ENCODE measurements at regions not wholly inside any gene's neighbourhood (a gene's known extent, or its start where the extent isn't known, plus 50 kb on each side); places are given as distances from the start of the nearest gene placed in this dataset.

DNA sequence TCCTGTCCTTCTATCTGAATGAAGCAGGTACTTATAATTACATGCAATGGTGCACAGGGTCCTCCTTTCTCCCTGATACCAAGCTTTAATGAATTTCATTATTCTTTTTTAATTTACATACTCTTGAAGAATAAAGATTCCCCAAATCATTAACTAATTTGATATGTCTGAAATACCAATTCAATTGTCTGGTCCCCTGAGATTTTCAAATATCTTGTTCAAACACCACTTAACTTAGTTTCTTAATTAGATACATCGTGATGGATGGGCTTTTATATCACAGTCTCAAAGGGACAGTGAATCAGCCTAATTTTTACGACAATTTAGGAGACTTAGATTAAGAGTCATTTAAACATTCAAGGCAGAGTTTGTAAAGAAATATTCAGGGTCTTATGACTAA lies 1054.6 kb downstream of the PLA2G4A start:
- TF ChIP-seq EZH2 (IDR thresholded peaks at IDR 0.05; ENCODE audit: borderline replicate concordance, low read length) (no peak), CTCF (IDR thresholded peaks at IDR 0.05; ENCODE audit: low read length) (no peak)
